HepG2 (cell line): ENCODE measurements at regions not wholly inside any gene's neighbourhood (a gene's known extent, or its start where the extent isn't known, plus 50 kb on each side); places are given as distances from the start of the nearest gene placed in this dataset.

ENCODE experiments used
- CREB1 ChIP-seq, 2 experiments: fragments of 450-650 bp in 1 of 2; IDR thresholded peaks; 2 replicates each; pipeline ENCODE4 v1.6.1; 2016 to 2017; ENCODE audit warnings: control low read depth in 1 of 2, mild to moderate bottlenecking in 1 of 2, missing compliant biosample characterization in 1 of 2, missing genetic modification characterization in 1 of 2
- FIP1L1 ChIP-seq: fragments of 200-400 bp; formaldehyde crosslinking; IDR thresholded peaks from 2 replicates; pipeline ENCODE4 v1.6.1; 2018; ENCODE audit warnings: low read depth, mild to moderate bottlenecking, low read length, moderate library complexity, borderline replicate concordance; ENCODE audit not compliant: insufficient read depth
- GABPA ChIP-seq, 2 experiments: IDR thresholded peaks; 2 replicates each; pipeline ENCODE4 v1.6.1; 2011 to 2016; ENCODE audit warnings: low read depth in 2 of 2, low read length in 1 of 2, missing biosample characterization in 1 of 2, missing genetic modification characterization in 1 of 2
- JDP2 ChIP-seq: sonication (generic); formaldehyde crosslinking; IDR thresholded peaks from 2 replicates; pipeline ENCODE4 v1.8.1; 2022; ENCODE audit warnings: missing genetic modification reagents, borderline replicate concordance
- NFE2L2 ChIP-seq: fragments of 150-350 bp; IDR thresholded peaks from 2 replicates; pipeline ENCODE4 v1.6.1; 2014; ENCODE audit warnings: low read length
- NR2C2 ChIP-seq: sonication (generic); formaldehyde crosslinking; IDR thresholded peaks from 2 replicates; pipeline ENCODE4 v1.4.0; 2020; ENCODE audit warnings: missing genetic modification reagents, mild to moderate bottlenecking, moderate library complexity, borderline replicate concordance
- ZKSCAN8 ChIP-seq: IDR thresholded peaks from 2 replicates; pipeline ENCODE4 v1.6.1; 2016; ENCODE audit warnings: borderline replicate concordance, missing genetic modification reagents, missing compliant biosample characterization
- ZNF563 ChIP-seq: sonication (generic); formaldehyde crosslinking; IDR thresholded peaks from 2 replicates; pipeline ENCODE4 v1.8.0; 2022; ENCODE audit warnings: mild to moderate bottlenecking, moderate library complexity, missing genetic modification reagents
- ZNF577 ChIP-seq: sonication (generic); formaldehyde crosslinking; IDR thresholded peaks from 2 replicates; pipeline ENCODE4 v1.4.0; 2020; ENCODE audit warnings: mild to moderate bottlenecking, low read depth, missing genetic modification reagents, borderline replicate concordance
- TF ChIP-seq, protein P1 (sequence below): sonication (generic); formaldehyde crosslinking; IDR thresholded peaks from 2 replicates; pipeline ENCODE4 v1.8.0; 2022; ENCODE audit warnings: mild to moderate bottlenecking, missing genetic modification reagents; ENCODE audit not compliant: insufficient replicate concordance
- TF ChIP-seq, protein P2 (sequence below): IDR thresholded peaks from 2 replicates; pipeline ENCODE4 v1.6.1; 2016; ENCODE audit warnings: low read depth

DNA sequence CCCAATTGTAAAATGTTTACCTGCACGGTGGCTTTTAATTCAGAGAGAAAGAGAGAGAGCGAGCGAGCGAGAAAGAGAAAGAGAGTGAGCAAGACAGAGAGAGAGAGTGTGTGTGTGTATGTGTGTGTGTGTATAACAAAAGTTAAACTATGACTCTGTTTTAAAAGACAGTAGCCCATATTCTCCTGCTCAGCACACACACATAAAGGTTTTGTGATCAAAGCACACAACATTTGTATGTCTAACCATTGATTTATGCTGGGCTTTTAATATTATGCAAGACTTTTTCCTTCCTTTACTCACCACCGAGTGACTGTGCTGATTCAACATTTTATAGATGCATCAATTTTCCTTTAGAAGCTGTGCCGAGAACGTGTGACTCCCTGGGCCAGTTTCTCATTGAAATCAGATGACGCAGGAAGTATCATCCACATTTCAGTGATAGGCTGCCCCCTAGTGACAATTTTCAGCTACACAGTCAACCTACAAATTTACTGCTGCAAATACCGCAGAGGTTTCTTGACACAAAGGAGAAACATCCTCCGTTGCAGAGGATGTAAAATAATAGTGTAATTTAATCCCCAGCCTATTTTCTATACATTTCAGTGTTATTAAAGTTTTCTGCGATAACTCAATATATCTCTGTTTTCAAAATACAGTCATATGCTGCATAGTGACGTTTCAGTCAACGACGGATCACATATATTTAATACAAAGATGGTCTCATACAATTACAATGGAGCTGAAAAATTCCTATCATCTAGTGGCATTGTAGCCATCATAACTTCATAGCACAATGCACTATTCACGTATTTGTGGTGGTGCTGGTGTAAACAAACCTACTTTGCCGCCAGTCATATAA, 165.9 kb upstream of the TANK start (continued):
- TF ChIP-seq, protein P1, sequence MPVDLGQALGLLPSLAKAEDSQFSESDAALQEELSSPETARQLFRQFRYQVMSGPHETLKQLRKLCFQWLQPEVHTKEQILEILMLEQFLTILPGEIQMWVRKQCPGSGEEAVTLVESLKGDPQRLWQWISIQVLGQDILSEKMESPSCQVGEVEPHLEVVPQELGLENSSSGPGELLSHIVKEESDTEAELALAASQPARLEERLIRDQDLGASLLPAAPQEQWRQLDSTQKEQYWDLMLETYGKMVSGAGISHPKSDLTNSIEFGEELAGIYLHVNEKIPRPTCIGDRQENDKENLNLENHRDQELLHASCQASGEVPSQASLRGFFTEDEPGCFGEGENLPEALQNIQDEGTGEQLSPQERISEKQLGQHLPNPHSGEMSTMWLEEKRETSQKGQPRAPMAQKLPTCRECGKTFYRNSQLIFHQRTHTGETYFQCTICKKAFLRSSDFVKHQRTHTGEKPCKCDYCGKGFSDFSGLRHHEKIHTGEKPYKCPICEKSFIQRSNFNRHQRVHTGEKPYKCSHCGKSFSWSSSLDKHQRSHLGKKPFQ: no peak
- TF ChIP-seq ZNF577 (no peak), ZNF563 (CRISPR knock-in tag) (no peak), NR2C2 (CRISPR knock-in tag) (peak; percentile 38; the same call in 1 of the 2 replicates), CREB1 (IDR thresholded peaks at IDR 0.05) (peak; percentile 49; the same call in 1 of the 2 replicates), CREB1 (CRISPR knock-in tag; IDR thresholded peaks at IDR 0.05) (no peak), JDP2 (no peak), FIP1L1 (no peak), NFE2L2 (no peak), ZKSCAN8 (CRISPR knock-in tag) (no peak), GABPA (IDR thresholded peaks at IDR 0.05; ENCODE audit: low read depth, low read length) (no peak), GABPA (CRISPR knock-in tag; IDR thresholded peaks at IDR 0.05; ENCODE audit: low read depth) (no peak)
- TF ChIP-seq, protein P2, sequence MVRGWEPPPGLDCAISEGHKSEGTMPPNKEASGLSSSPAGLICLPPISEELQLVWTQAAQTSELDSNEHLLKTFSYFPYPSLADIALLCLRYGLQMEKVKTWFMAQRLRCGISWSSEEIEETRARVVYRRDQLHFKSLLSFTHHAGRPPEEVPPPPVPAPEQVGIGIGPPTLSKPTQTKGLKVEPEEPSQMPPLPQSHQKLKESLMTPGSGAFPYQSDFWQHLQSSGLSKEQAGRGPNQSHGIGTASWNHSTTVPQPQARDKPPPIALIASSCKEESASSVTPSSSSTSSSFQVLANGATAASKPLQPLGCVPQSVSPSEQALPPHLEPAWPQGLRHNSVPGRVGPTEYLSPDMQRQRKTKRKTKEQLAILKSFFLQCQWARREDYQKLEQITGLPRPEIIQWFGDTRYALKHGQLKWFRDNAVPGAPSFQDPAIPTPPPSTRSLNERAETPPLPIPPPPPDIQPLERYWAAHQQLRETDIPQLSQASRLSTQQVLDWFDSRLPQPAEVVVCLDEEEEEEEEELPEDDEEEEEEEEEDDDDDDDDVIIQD (CRISPR knock-in tag): no peak
- TF ChIP-seq, all 625 proteins: peak for 36
